Pancreas (tissue), 10 donors: ENCODE measurements at regions not wholly inside any gene's neighbourhood (a gene's known extent, or its start where the extent isn't known, plus 50 kb on each side); places are given as distances from the start of the nearest gene placed in this dataset.
A peak's percentile ranks its signal among the peaks of the same experiment; 100 is the strongest.

Experiments
- ATAC-seq, 4 donors: fragments of 200-7000 bp; cut with Tn5 transposase; one replicate each; pipeline versions ENCODE4 v1.8.0 to v1.9.1; 2020; ENCODE audit warnings: mild to moderate bottlenecking in 4 of 4, moderate library complexity in 4 of 4
- DNase-seq, 6 donors: peaks; one replicate each; pipeline ENCODE4 v3.0.0-alpha.2; 2020
- FAIRE-seq: peaks from 2 replicates; lab custom pipeline; 2012; peaks lifted over from hg19 to GRCh38; lab: Jason Lieb, UNC
- H3K27ac ChIP-seq, 4 donors: fragments of 200-600 bp; sonication (generic); 1 replicate in 3 of 4; 2 replicates in 1 of 4; pipeline versions ENCODE4 v1.5.0 to v1.8.0; 2020
- H3K27me3 ChIP-seq, 4 donors: fragments of 200-600 bp; one replicate each; pipeline ENCODE4 v1.8.0; 2021
- H3K36me3 ChIP-seq, 3 donors: fragments of 200-600 bp; sonication (generic) in 1 of 3; one replicate each; pipeline versions ENCODE4 v1.5.0 to v1.8.0; 2020 to 2021
- H3K4me1 ChIP-seq, 3 donors: fragments of 200-600 bp; one replicate each; pipeline ENCODE4 v1.8.0; 2021
- H3K4me3 ChIP-seq, 4 donors: fragments of 200-600 bp; sonication (generic) in 2 of 4; one replicate each; pipeline versions ENCODE4 v1.5.0 to v1.8.0; 2020 to 2021
- H3K9me3 ChIP-seq, 4 donors: fragments of 200-600 bp; one replicate each; pipeline ENCODE4 v1.8.0; 2021
- WGBS, 2 donors: extraction: QIAGEN DNeasy Blood & Tissue Kit; methylation state at CpG; one replicate each; pipeline ENCODE4 v1.1.7; 2013; 5-methylcytosine and 5-hydroxymethylcytosine counted together
- intact Hi-C, 3 donors: fragments of 100-400 bp; cut with DNase I; formaldehyde crosslinking; loops; one replicate each; pipeline versions ENCODE4 v1.11.1 to v1.14.2; 2022
- TF ChIP-seq, protein P1 (sequence below), 4 donors: fragments of 200-600 bp; sonication (generic) in 3 of 4; IDR thresholded peaks; one replicate each; pipeline versions ENCODE4 v1.5.0 to v1.8.0; 2021; ENCODE audit warnings: antibody characterized with exemption in 4 of 4
- donor health status: healthy with polysubstance abuse.
- donor health status: DM: no; HTN: no; CAD: no; lungs with moderate emphysema.
- donor health status: DM: no; HTN: no; CAD: no.
- donor health status: control.
- donor health status: control.
- donor health status: Bipolar disorder and iron deficiency.
- donor health status: DM: yes; HTN: yes; CAD: no.
- donor health status: DM: no; HTN: no; CAD: no.
- donor health status: DM: no; HTN: no; CAD: no.
- donor health status: DM: yes; HTN: yes; CAD: no.

DNA sequence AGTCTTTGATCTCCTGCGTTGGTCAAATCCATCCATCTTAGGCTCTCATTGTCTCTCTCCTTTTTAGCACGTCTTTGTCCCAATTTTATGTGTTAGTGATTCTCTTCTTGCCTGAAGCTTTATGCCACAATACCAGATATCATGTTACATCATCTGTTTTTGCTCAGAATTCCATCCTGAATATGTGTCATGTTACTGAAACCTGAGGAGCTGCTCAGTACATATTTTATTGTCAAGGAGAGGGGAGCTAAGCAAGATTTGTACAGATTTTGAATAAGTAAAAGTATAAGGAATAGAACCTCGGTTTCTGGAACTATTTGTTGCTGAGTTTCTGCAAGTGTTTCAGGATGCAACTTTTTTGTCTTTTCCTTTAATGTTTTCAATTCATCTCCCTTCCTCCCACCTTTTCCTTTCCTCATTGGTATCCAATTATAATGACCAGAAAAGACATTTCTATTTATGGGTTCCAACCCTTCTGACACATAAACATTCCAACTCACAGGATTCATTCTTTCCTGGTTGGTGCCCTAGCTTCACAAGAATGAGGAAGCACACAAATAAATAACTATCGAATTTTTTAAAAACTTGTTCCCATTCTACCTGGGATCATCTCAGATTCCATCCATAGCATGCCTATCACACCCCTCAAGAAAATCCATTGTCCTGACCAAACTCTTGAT, 291.8 kb downstream of the CRPPA start:
- Histone ChIP-seq H3K27ac (peak overlapping the region in 1 of 4 donors; percentile 6), H3K36me3 (no peaks in the 10 kb centered on the region), H3K4me1 (no peaks in the 10 kb centered on the region), H3K27me3 (no peaks in the 10 kb centered on the region), H3K9me3 (no peaks in the 10 kb centered on the region), H3K4me3 (no peak overlapping the region)
- TF ChIP-seq, protein P1, sequence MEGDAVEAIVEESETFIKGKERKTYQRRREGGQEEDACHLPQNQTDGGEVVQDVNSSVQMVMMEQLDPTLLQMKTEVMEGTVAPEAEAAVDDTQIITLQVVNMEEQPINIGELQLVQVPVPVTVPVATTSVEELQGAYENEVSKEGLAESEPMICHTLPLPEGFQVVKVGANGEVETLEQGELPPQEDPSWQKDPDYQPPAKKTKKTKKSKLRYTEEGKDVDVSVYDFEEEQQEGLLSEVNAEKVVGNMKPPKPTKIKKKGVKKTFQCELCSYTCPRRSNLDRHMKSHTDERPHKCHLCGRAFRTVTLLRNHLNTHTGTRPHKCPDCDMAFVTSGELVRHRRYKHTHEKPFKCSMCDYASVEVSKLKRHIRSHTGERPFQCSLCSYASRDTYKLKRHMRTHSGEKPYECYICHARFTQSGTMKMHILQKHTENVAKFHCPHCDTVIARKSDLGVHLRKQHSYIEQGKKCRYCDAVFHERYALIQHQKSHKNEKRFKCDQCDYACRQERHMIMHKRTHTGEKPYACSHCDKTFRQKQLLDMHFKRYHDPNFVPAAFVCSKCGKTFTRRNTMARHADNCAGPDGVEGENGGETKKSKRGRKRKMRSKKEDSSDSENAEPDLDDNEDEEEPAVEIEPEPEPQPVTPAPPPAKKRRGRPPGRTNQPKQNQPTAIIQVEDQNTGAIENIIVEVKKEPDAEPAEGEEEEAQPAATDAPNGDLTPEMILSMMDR (IDR thresholded peaks at IDR 0.05): no peak
- ATAC-seq (no peak), DNase-seq (no peak), FAIRE-seq (no peak)
- 65 to 71% methylated on average over 4 of the region's 4 CpGs for WGBS, 2 donors
- intact Hi-C loops: no loop called here

DNA sequence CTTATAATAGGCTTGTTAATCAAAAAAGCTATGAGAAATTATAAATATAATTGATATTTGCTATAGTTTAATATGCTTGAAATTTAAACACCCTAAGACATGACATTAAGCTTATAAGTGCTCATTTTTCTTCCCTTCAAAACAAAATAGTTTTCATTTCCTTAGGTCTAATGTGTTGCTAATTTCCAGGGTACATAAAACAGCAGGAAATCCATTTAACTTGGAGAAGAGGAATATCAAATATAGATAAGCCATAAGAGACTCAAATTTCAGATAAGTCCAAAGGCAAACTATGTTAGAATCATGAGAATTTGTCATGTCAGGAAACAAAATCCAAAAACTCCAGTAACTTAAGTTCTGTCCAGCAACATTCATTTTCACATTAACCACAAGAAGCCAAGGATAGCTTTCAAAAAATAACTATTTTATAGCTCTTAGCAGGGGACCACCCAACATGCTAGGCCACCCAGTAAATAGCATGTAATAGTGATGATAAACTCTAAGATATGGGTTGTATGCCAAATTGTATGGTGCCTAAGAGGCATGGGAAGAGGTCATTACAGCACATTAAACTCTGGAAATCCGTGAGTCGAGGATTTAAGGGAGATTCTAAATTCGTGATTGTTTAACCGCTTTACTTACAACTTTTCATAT, 298.1 kb downstream of the CRPPA start:
- no peaks in the 10 kb centered on the region for H3K4me1 ChIP-seq
- H3K27me3 ChIP-seq: no peaks in the 10 kb centered on the region
- ATAC-seq (no peak), DNase-seq (no peak), FAIRE-seq (no peak)
- no peak overlapping the region for H3K4me3 ChIP-seq
- TF ChIP-seq, protein P1 (IDR thresholded peaks at IDR 0.05): no peak
- H3K36me3 ChIP-seq: no peaks in the 10 kb centered on the region
- H3K27ac ChIP-seq: no peak overlapping the region
- intact Hi-C loops: no loop called here
- H3K9me3 ChIP-seq: no peaks in the 10 kb centered on the region
- 88 to 94% methylated on average over 4 of the region's 4 CpGs for WGBS, 2 donors

DNA sequence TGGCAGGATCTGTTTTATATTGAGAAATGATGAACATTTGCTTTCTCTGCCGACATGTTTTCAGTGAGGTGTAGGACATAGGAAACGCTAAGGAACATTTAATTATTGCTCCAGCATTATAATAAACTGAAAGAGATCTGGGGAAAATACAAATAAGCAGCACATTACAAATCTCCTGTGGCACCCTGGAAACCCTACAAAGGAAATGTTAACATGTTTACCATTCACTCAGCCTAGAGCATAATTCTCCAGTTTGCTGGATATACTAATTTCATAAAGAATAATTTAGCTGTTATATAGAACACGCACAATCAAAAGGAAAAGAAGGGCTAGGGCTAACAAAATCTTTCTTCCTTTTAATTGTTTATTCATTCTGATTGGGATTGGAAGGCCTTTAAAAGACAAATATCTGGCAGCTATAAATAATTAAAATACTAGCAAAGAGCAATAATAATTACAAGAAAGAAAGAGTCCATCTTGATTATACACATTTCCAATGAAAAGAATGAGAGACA, 299.4 kb downstream of the CRPPA start:
- no peak for ATAC-seq
- Histone ChIP-seq H3K4me3 (no peak overlapping the region), H3K9me3 (no peaks in the 10 kb centered on the region), H3K27ac (no peak overlapping the region), H3K4me1 (no peaks in the 10 kb centered on the region), H3K36me3 (no peaks in the 10 kb centered on the region), H3K27me3 (no peaks in the 10 kb centered on the region)
- intact Hi-C loops: no loop called here
- DNase-seq: no peak
- 84 to 86% methylated on average over 3 of the region's 3 CpGs for WGBS, 2 donors
- no peak for FAIRE-seq
- TF ChIP-seq, protein P1 (IDR thresholded peaks at IDR 0.05): no peak

DNA sequence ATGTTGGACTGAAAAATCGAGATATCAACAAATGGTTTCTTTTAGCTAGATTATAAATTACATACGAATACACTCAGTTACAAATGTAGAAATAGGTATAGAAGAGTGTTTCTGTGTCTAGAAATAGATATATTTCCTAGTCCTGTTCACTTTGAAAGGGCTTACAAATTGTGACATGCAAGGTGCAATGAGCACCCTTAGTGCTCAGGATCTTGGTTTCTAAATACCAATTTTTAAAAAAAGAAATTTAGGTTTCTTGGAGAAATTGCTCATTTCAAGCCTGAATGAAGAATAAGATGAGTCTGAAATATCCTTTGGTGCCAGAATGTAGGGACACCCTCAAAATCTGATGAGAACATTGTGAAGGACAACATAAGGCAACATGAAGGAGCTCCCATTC, 306.0 kb downstream of the CRPPA start:
- no peaks in the 10 kb centered on the region for H3K9me3 ChIP-seq
- no peak overlapping the region for H3K4me3 ChIP-seq
- DNase-seq (no peak), ATAC-seq (no peak), FAIRE-seq (no peak)
- no peaks in the 10 kb centered on the region for H3K27me3 ChIP-seq
- no peaks in the 10 kb centered on the region for H3K36me3 ChIP-seq
- TF ChIP-seq, protein P1 (IDR thresholded peaks at IDR 0.05): no peak
- 72 to 81% methylated on average over 2 of the region's 2 CpGs for WGBS, 2 donors
- intact Hi-C loops: no loop called here
- no peak overlapping the region for H3K27ac ChIP-seq
- no peaks in the 10 kb centered on the region for H3K4me1 ChIP-seq

- no peaks in the 10 kb centered on the region for H3K4me1 ChIP-seq
- no peak overlapping the region for H3K4me3 ChIP-seq
- no peaks in the 10 kb centered on the region for H3K27me3 ChIP-seq
- TF ChIP-seq, protein P1 (IDR thresholded peaks at IDR 0.05): no peak
- no peak overlapping the region for H3K27ac ChIP-seq
- WGBS, 2 donors: 79 to 90% methylated on average over 1 of the region's 1 CpG
- no peak for FAIRE-seq
- H3K9me3 ChIP-seq: no peaks in the 10 kb centered on the region
- H3K36me3 ChIP-seq: no peaks in the 10 kb centered on the region
- no peak for DNase-seq
- no peak for ATAC-seq
- intact Hi-C loops: no loop called here
Measured at GRCh38 chr7:16114633-16115032, 306.7 kb downstream of the CRPPA start.
